Calu3 (cell line): ENCODE measurements at regions not wholly inside any gene's neighbourhood (a gene's known extent, or its start where the extent isn't known, plus 50 kb on each side); places are given as distances from the start of the nearest gene placed in this dataset.

ENCODE experiments used
- BruUV-seq: library from RNA; stranded (reverse); fragments of 400-500 nt; replicated peaks from 2 replicates; lab custom pipeline; 2021; lab: Mats Ljungman, UMichigan
- CTCF ChIA-PET: fragments of 300-600 bp; sonication (Branson Sonifier 250); formaldehyde crosslinking; loops from one replicate; lab custom pipeline; 2022; ENCODE audit warnings: antibody characterized with exemption; lab: Charles Lee
- DNase-seq: peaks from one replicate; pipeline ENCODE4 v3.0.0; 2022
- H3K27ac Mint-ChIP-seq: one replicate; pipeline ENCODE4 v1.8.0; 2022; ENCODE audit warnings: mixed read lengths; ENCODE audit not compliant: unreplicated experiment
- H3K27me3 Mint-ChIP-seq: one replicate; pipeline ENCODE4 v1.8.0; 2022; ENCODE audit warnings: mixed read lengths; ENCODE audit not compliant: unreplicated experiment
- H3K36me3 Mint-ChIP-seq: one replicate; pipeline ENCODE4 v1.8.0; 2022; ENCODE audit warnings: mild to moderate bottlenecking, moderate library complexity, mixed read lengths; ENCODE audit not compliant: insufficient read depth, unreplicated experiment
- H3K4me1 Mint-ChIP-seq: one replicate; pipeline ENCODE4 v1.8.0; 2022; ENCODE audit warnings: mild to moderate bottlenecking, low read depth, mixed read lengths; ENCODE audit not compliant: unreplicated experiment
- H3K4me3 Mint-ChIP-seq: one replicate; pipeline ENCODE4 v1.8.0; 2022; ENCODE audit warnings: mild to moderate bottlenecking, low read depth, moderate library complexity, mixed read lengths; ENCODE audit not compliant: unreplicated experiment
- H3K9me3 Mint-ChIP-seq: one replicate; pipeline ENCODE4 v1.8.0; 2022; ENCODE audit warnings: low read depth, mixed read lengths; ENCODE audit not compliant: unreplicated experiment
- intact Hi-C: fragments of 100-400 bp; cut with micrococcal nuclease; formaldehyde crosslinking; loops from one replicate; pipeline ENCODE4 v1.10.0; 2022; ENCODE audit not compliant: unreplicated experiment
- TF ChIP-seq, protein P1 (sequence below): fragments of 200-600 bp; IDR thresholded peaks from one replicate; pipeline ENCODE4 v1.8.0; 2022; ENCODE audit warnings: antibody characterized with exemption; ENCODE audit not compliant: unreplicated experiment

- peaks cover 3% of the 10 kb centered on the region for H3K9me3 Mint-ChIP-seq
- no peak overlapping the region for H3K4me3 Mint-ChIP-seq
- no peaks in the 10 kb centered on the region for H3K36me3 Mint-ChIP-seq
- TF ChIP-seq, protein P1, sequence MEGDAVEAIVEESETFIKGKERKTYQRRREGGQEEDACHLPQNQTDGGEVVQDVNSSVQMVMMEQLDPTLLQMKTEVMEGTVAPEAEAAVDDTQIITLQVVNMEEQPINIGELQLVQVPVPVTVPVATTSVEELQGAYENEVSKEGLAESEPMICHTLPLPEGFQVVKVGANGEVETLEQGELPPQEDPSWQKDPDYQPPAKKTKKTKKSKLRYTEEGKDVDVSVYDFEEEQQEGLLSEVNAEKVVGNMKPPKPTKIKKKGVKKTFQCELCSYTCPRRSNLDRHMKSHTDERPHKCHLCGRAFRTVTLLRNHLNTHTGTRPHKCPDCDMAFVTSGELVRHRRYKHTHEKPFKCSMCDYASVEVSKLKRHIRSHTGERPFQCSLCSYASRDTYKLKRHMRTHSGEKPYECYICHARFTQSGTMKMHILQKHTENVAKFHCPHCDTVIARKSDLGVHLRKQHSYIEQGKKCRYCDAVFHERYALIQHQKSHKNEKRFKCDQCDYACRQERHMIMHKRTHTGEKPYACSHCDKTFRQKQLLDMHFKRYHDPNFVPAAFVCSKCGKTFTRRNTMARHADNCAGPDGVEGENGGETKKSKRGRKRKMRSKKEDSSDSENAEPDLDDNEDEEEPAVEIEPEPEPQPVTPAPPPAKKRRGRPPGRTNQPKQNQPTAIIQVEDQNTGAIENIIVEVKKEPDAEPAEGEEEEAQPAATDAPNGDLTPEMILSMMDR = no peak
- no peaks in the 10 kb centered on the region for H3K27me3 Mint-ChIP-seq
- no peak for DNase-seq
- intact Hi-C loops = no loop called here
- H3K27ac Mint-ChIP-seq = no peak overlapping the region
- no peaks in the 10 kb centered on the region for H3K4me1 Mint-ChIP-seq
- no TSS peak for BruUV-seq
- CTCF ChIA-PET = no interaction called here
Measured at GRCh38 chr18:5628512-5629255, 84.9 kb upstream of the EPB41L3 start.

DNA sequence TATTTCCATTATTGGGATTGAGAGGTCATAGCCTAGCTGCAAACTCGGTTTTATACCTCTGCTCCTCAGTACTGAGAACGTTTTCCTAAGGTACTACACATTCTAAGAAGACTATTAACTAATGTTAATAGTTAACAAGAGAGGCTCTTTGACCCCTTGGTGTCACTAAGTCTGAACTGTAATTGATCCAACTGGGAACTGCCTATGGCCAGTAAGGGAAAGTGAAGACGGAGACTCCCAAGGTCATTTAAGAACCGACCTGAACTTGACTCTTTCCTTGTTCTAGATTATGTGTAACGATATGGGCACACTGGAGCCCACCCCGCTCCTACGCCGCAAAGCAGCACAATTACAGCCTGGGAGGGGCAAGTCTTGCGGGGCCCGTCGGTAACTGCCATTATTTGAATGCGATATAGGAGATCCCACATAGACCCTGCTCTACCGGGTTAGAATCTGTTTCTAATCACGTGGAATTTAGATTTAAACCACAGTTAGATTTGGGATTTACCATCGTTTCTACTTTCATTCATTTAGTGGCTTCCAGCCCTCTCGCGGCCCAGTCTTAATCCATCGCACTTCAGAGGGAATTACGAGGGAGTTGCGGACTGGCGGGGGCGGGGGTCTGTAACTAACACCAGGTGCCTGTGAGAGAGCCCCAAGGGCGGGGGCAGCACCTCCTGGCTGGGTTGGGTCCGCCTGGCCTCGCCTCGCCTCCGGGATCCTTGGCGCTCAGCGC, 84.1 kb upstream of the EPB41L3 start:
- no peak overlapping the region for H3K27ac Mint-ChIP-seq
- peaks cover 3% of the 10 kb centered on the region for H3K9me3 Mint-ChIP-seq
- no peak overlapping the region for H3K4me3 Mint-ChIP-seq
- DNase-seq = no peak
- no peaks in the 10 kb centered on the region for H3K36me3 Mint-ChIP-seq
- no peaks in the 10 kb centered on the region for H3K4me1 Mint-ChIP-seq
- no peaks in the 10 kb centered on the region for H3K27me3 Mint-ChIP-seq
- intact Hi-C loops = no loop called here
- TF ChIP-seq, protein P1 = no peak
- no TSS peak for BruUV-seq
- CTCF ChIA-PET = no interaction called here

DNA sequence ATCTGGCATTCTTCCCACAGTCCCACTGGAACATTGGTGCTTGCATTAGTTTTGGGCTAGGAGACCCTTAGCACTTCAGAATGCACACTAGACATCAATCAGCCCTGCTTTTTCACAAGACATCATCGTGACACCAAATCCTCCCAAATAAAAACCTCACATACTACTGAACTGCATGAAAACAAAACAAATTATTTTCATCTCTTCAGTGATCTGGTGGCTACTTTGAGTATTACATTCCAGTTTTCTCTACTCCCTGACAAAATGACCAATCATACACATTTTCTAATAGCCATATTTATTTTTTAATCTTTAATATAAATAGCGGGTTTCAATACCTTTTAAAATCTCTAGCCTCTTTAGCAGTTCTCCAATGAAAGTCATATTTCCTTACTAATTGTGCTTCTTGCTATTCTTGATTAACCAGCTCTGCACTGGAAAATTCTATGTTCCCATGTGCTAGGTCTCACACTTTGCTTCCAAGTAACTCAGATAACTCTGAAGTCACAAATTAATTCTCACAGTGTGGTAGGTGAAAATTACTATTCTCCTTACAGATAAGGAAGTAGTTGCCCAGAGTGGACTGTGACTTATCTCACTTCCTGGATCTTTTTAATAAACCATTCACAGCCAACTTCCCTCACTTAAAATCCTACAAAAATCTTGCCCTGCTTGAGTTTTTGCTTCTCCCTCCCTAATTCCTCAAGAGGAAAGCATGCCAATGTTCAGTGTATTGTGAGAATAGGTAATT, 82.5 kb upstream of the EPB41L3 start:
- CTCF ChIA-PET = no interaction called here
- Mint-ChIP-seq H3K27me3 (no peaks in the 10 kb centered on the region), H3K27ac (no peak overlapping the region), H3K4me1 (no peaks in the 10 kb centered on the region), H3K36me3 (no peaks in the 10 kb centered on the region), H3K9me3 (no peaks in the 10 kb centered on the region), H3K4me3 (no peak overlapping the region)
- TF ChIP-seq, protein P1 = no peak
- intact Hi-C loops = no loop called here
- no peak for DNase-seq
- no TSS peak for BruUV-seq

DNA sequence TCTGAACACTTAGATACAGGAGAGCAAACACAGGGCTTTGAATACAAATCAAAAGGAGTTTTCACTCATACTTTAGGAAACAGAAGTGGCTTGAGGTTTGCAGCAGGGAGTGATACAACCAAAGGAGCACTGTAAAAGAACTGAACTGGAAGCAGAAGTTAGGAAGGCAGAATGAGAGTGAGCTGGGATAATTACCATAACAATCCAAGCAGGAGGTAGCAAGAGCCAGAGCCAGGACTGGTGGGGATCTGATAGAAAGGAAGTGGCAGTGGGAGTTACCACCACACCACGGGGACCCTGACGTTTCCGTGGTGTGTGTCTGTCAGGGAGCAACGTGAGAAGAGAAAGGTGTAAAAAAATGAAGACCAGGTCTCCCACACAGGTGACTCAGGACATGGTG, 81.3 kb upstream of the EPB41L3 start:
- TF ChIP-seq, protein P1 = no peak
- Mint-ChIP-seq H3K27ac (no peak overlapping the region), H3K4me3 (no peak overlapping the region), H3K4me1 (no peaks in the 10 kb centered on the region), H3K36me3 (no peaks in the 10 kb centered on the region), H3K27me3 (no peaks in the 10 kb centered on the region), H3K9me3 (no peaks in the 10 kb centered on the region)
- DNase-seq = no peak
- intact Hi-C loops = no loop called here
- no TSS peak for BruUV-seq
- CTCF ChIA-PET = no interaction called here
